HL-60 (cell line): ENCODE measurements at regions not wholly inside any gene's neighbourhood (a gene's known extent, or its start where the extent isn't known, plus 50 kb on each side); places are given as distances from the start of the nearest gene placed in this dataset.

Experiments used
- GABPA ChIP-seq: IDR thresholded peaks from 2 replicates; pipeline ENCODE4 v1.6.1; 2012; ENCODE audit warnings: low read depth
- POLR2AphosphoS5 ChIP-seq: IDR thresholded peaks from 2 replicates; pipeline ENCODE4 v1.6.1; 2012; ENCODE audit warnings: low read depth
- TF ChIP-seq, protein P1 (sequence below): IDR thresholded peaks from one replicate; pipeline ENCODE4 v1.5.1; 2011; ENCODE audit warnings: low read length, control low read depth, inconsistent platforms; ENCODE audit not compliant: insufficient read depth
- TF ChIP-seq, protein P2 (sequence below): IDR thresholded peaks from 2 replicates; pipeline ENCODE4 v1.6.1; 2012; ENCODE audit warnings: low read depth; ENCODE audit not compliant: insufficient replicate concordance

DNA sequence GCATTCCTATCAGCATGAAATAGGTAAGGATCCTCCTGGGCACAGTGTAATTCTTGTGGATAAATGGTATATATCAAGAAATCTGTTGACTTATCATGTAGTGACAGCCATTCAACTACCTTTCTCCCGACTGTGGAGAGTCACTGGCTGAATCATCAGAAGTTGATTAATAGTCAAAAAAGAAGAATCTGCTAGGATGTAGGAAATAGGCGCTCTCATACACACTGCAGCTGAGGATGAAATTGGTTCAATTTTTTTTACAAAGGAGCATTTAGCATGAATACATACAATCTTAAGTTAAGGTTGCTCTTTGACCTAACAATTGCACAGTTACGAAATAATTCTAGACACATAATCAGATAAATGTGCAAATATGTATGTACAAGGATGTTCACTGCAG is 486.8 kb downstream of the ADGRL2 start:
- TF ChIP-seq, protein P1, sequence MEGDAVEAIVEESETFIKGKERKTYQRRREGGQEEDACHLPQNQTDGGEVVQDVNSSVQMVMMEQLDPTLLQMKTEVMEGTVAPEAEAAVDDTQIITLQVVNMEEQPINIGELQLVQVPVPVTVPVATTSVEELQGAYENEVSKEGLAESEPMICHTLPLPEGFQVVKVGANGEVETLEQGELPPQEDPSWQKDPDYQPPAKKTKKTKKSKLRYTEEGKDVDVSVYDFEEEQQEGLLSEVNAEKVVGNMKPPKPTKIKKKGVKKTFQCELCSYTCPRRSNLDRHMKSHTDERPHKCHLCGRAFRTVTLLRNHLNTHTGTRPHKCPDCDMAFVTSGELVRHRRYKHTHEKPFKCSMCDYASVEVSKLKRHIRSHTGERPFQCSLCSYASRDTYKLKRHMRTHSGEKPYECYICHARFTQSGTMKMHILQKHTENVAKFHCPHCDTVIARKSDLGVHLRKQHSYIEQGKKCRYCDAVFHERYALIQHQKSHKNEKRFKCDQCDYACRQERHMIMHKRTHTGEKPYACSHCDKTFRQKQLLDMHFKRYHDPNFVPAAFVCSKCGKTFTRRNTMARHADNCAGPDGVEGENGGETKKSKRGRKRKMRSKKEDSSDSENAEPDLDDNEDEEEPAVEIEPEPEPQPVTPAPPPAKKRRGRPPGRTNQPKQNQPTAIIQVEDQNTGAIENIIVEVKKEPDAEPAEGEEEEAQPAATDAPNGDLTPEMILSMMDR = no peak
- TF ChIP-seq POLR2AphosphoS5 (no peak), GABPA (no peak)
- TF ChIP-seq, protein P2, sequence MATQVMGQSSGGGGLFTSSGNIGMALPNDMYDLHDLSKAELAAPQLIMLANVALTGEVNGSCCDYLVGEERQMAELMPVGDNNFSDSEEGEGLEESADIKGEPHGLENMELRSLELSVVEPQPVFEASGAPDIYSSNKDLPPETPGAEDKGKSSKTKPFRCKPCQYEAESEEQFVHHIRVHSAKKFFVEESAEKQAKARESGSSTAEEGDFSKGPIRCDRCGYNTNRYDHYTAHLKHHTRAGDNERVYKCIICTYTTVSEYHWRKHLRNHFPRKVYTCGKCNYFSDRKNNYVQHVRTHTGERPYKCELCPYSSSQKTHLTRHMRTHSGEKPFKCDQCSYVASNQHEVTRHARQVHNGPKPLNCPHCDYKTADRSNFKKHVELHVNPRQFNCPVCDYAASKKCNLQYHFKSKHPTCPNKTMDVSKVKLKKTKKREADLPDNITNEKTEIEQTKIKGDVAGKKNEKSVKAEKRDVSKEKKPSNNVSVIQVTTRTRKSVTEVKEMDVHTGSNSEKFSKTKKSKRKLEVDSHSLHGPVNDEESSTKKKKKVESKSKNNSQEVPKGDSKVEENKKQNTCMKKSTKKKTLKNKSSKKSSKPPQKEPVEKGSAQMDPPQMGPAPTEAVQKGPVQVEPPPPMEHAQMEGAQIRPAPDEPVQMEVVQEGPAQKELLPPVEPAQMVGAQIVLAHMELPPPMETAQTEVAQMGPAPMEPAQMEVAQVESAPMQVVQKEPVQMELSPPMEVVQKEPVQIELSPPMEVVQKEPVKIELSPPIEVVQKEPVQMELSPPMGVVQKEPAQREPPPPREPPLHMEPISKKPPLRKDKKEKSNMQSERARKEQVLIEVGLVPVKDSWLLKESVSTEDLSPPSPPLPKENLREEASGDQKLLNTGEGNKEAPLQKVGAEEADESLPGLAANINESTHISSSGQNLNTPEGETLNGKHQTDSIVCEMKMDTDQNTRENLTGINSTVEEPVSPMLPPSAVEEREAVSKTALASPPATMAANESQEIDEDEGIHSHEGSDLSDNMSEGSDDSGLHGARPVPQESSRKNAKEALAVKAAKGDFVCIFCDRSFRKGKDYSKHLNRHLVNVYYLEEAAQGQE = no peak
